ENCODE measurements at regions not wholly inside any gene's neighbourhood (a gene's known extent, or its start where the extent isn't known, plus 50 kb on each side); places are given as distances from the start of the nearest gene placed in this dataset.
A peak's percentile ranks its signal among the peaks of the same experiment; 100 is the strongest.
"Not testable (repeated sequence)": the region's sequence is repeated elsewhere in the genome, so short reads cannot be mapped to it uniquely, and the experiment has no call there.

GRCh38 chr3:162348912-162349311 lies 852.3 kb downstream of the OTOL1 start:
- DNase-seq: peak; percentile 40

GRCh38 chr3:162353414-162353813 lies 856.8 kb downstream of the OTOL1 start:
- no peak for DNase-seq

- no peak for DNase-seq
These were observed 857.7 kb downstream of the OTOL1 start for GRCh38 chr3:162354356-162354755.

GRCh38 chr3:162365066-162365719 lies 868.6 kb downstream of the OTOL1 start:
- no peak for DNase-seq

- no peak for DNase-seq
These were observed 869.7 kb downstream of the OTOL1 start for GRCh38 chr3:162366166-162366766.

- DNase-seq: no peak
These were observed 871.0 kb downstream of the OTOL1 start for GRCh38 chr3:162367429-162368260.

GRCh38 chr3:162368417-162368816 lies 871.8 kb downstream of the OTOL1 start:
- DNase-seq: no peak

- DNase-seq: no peak
These were observed 872.7 kb downstream of the OTOL1 start for GRCh38 chr3:162369306-162369705.

GRCh38 chr3:162370141-162370540 lies 873.5 kb downstream of the OTOL1 start:
- no peak for DNase-seq

GRCh38 chr3:162376761-162377160 lies 880.2 kb downstream of the OTOL1 start:
- no peak for DNase-seq

GRCh38 chr3:162377608-162378007 lies 881.0 kb downstream of the OTOL1 start:
- no peak for DNase-seq

- DNase-seq: no peak
These were observed 888.8 kb downstream of the OTOL1 start for GRCh38 chr3:162385387-162385786.

- no peak for DNase-seq
These were observed 894.3 kb downstream of the OTOL1 start for GRCh38 chr3:162390891-162391290.

GRCh38 chr3:162391301-162391700 lies 894.7 kb downstream of the OTOL1 start:
- DNase-seq: no peak

GRCh38 chr3:162395496-162395895 lies 898.9 kb downstream of the OTOL1 start:
- no peak for DNase-seq

- no peak for DNase-seq
These were observed 901.9 kb downstream of the OTOL1 start for GRCh38 chr3:162398554-162398953.

GRCh38 chr3:162400697-162401096 lies 904.1 kb downstream of the OTOL1 start:
- no peak for DNase-seq

GRCh38 chr3:162411556-162411955 lies 914.9 kb downstream of the OTOL1 start:
- DNase-seq: not testable (repeated sequence)

GRCh38 chr3:162421721-162422120 lies 925.1 kb downstream of the OTOL1 start:
- DNase-seq: no peak

GRCh38 chr3:162428192-162428591 lies 931.6 kb downstream of the OTOL1 start:
- DNase-seq: no peak

- DNase-seq: no peak
These were observed 939.1 kb downstream of the OTOL1 start for GRCh38 chr3:162435750-162436149.

GRCh38 chr3:162436826-162437225 lies 940.2 kb downstream of the OTOL1 start:
- no peak for DNase-seq

- DNase-seq: no peak
These were observed 940.9 kb downstream of the OTOL1 start for GRCh38 chr3:162437480-162437879.

- no peak for DNase-seq
These were observed 945.1 kb downstream of the OTOL1 start for GRCh38 chr3:162441716-162442115.
